IMR-90 (cell line): ENCODE measurements at regions not wholly inside any gene's neighbourhood (a gene's known extent, or its start where the extent isn't known, plus 50 kb on each side); places are given as distances from the start of the nearest gene placed in this dataset.

Experiments
- ATAC-seq: fragments of 200-7000 bp; cut with Tn5 transposase; 2 replicates; pipeline ENCODE4 v1.9.1; 2020; ENCODE audit warnings: low read depth, mild to moderate bottlenecking, moderate library complexity
- BruUV-seq: library from RNA; stranded (reverse); fragments of 400-500 nt; replicated peaks from 2 replicates; lab custom pipeline; 2021; lab: Mats Ljungman, UMichigan
- CTCF ChIA-PET: fragments of 300-600 bp; formaldehyde crosslinking; extraction: SDS; loops from one replicate; lab custom pipeline; 2021; ENCODE audit warnings: antibody characterized with exemption; lab: Yijun Ruan, JAX
- POLR2A ChIA-PET: fragments of 300-600 bp; sonication (Branson Sonifier 250); formaldehyde crosslinking; loops from one replicate; lab custom pipeline; 2022; ENCODE audit warnings: antibody characterized with exemption; ENCODE audit not compliant: unreplicated experiment; lab: Charles Lee
- DNase-seq: peaks from one replicate; pipeline ENCODE4 v3.0.0; 2013
- H2AFZ ChIP-seq: replicated peaks from 2 replicates; pipeline ENCODE3; 2013; ENCODE audit warnings: low read length, mild to moderate bottlenecking; ENCODE audit not compliant: poor library complexity
- H2AK5ac ChIP-seq: 2 replicates; pipeline ENCODE4 v1.6.1; 2013; ENCODE audit warnings: low read depth, low read length, inconsistent platforms
- H2AK9ac ChIP-seq: replicated peaks from 2 replicates; pipeline ENCODE3; 2013; ENCODE audit warnings: mild to moderate bottlenecking, low read depth, low read length, moderate library complexity; ENCODE audit not compliant: poor library complexity
- H2BK120ac ChIP-seq: 2 replicates; pipeline ENCODE4 v1.6.1; 2013; ENCODE audit warnings: low read depth, low read length, inconsistent platforms
- H2BK15ac ChIP-seq: 3 replicates; pipeline ENCODE4 v1.6.1; 2013; ENCODE audit warnings: low read depth, low read length, inconsistent platforms
- H2BK20ac ChIP-seq: 2 replicates; pipeline ENCODE4 v1.6.1; 2013; ENCODE audit warnings: low read depth, mild to moderate bottlenecking, inconsistent platforms, low read length, moderate library complexity
- H2BK5ac ChIP-seq: 2 replicates; pipeline ENCODE4 v1.6.1; 2013; ENCODE audit warnings: mild to moderate bottlenecking, low read depth, low read length, inconsistent platforms; ENCODE audit not compliant: poor library complexity, severe bottlenecking
- H3K14ac ChIP-seq: replicated peaks from 2 replicates; pipeline ENCODE4 v1.6.1; 2013; ENCODE audit warnings: low read depth, low read length, inconsistent platforms
- H3K18ac ChIP-seq: 2 replicates; pipeline ENCODE4 v1.6.1; 2013; ENCODE audit warnings: low read depth, low read length, control low read depth
- H3K23ac ChIP-seq: 2 replicates; pipeline ENCODE4 v1.6.1; 2013; ENCODE audit warnings: low read depth, low read length, inconsistent platforms
- H3K27ac ChIP-seq: 2 replicates; pipeline ENCODE4 v1.5.1; 2013; ENCODE audit warnings: mild to moderate bottlenecking, control low read depth, low read length; ENCODE audit not compliant: insufficient read depth
- H3K27me3 ChIP-seq: 2 replicates; pipeline ENCODE4 v1.6.1; 2013; ENCODE audit warnings: low read length; ENCODE audit not compliant: control insufficient read depth, insufficient read depth
- H3K36me3 ChIP-seq: 2 replicates; pipeline ENCODE4 v1.6.1; 2013; ENCODE audit warnings: low read length, mixed read lengths; ENCODE audit not compliant: control insufficient read depth, insufficient read depth
- H3K4ac ChIP-seq: 2 replicates; pipeline ENCODE4 v1.6.1; 2013; ENCODE audit warnings: low read depth, low read length, inconsistent platforms
- H3K4me1 ChIP-seq: 2 replicates; pipeline ENCODE4 v1.6.1; 2013; ENCODE audit warnings: low read length, mixed read lengths; ENCODE audit not compliant: control insufficient read depth, insufficient read depth
- H3K4me2 ChIP-seq: 2 replicates; pipeline ENCODE4 v1.6.1; 2013; ENCODE audit warnings: low read depth, mild to moderate bottlenecking, control low read depth, low read length, moderate library complexity
- H3K4me3 ChIP-seq: 2 replicates; pipeline ENCODE4 v1.5.1; 2013; ENCODE audit warnings: low read depth, mild to moderate bottlenecking, control low read depth, low read length, moderate library complexity; ENCODE audit not compliant: insufficient read depth
- H3K56ac ChIP-seq: 2 replicates; pipeline ENCODE4 v1.6.1; 2013; ENCODE audit warnings: low read length, inconsistent platforms; ENCODE audit not compliant: insufficient read depth; ENCODE audit errors: extremely low read depth
- H3K79me1 ChIP-seq, 2 experiments: 2 replicates each; pipeline ENCODE4 v1.6.1; 2013; ENCODE audit warnings: low read length in 2 of 2, inconsistent platforms in 1 of 2, low read depth in 1 of 2
- H3K9ac ChIP-seq: 2 replicates; pipeline ENCODE4 v1.6.1; 2013; ENCODE audit warnings: low read depth, low read length, control low read depth
- H3K9me1 ChIP-seq: 2 replicates; pipeline ENCODE4 v1.6.1; 2013; ENCODE audit warnings: low read length, inconsistent platforms; ENCODE audit not compliant: insufficient read depth
- H3K9me3 ChIP-seq: 2 replicates; pipeline ENCODE4 v1.6.1; 2013; ENCODE audit warnings: low read length; ENCODE audit not compliant: control insufficient read depth, insufficient read depth
- H4K20me1 ChIP-seq: 2 replicates; pipeline ENCODE4 v1.6.1; 2013; ENCODE audit warnings: low read length, inconsistent platforms; ENCODE audit not compliant: insufficient read depth
- H4K5ac ChIP-seq: 2 replicates; pipeline ENCODE4 v1.6.1; 2013; ENCODE audit warnings: mild to moderate bottlenecking, low read depth, low read length, control low read depth
- H4K8ac ChIP-seq, 2 experiments: 2 replicates each; pipeline ENCODE4 v1.6.1; 2013; ENCODE audit warnings: low read depth in 2 of 2, low read length in 2 of 2, control low read depth in 1 of 2, inconsistent platforms in 1 of 2
- H4K91ac ChIP-seq: 2 replicates; pipeline ENCODE4 v1.6.1; 2013; ENCODE audit warnings: low read depth, low read length, inconsistent platforms; ENCODE audit not compliant: insufficient read depth
- BHLHE40 ChIP-seq: fragments of 150-350 bp; IDR thresholded peaks from 2 replicates; pipeline ENCODE4 v1.6.1; 2016; ENCODE audit warnings: mild to moderate bottlenecking, low read depth, low read length
- CEBPB ChIP-seq: IDR thresholded peaks from 2 replicates; pipeline ENCODE4 v1.6.1; 2012; ENCODE audit warnings: low read depth, low read length, improper control_type of control experiment
- CHD1 ChIP-seq: IDR thresholded peaks from 2 replicates; pipeline ENCODE4 v1.6.1; 2012; ENCODE audit warnings: low read depth, low read length, improper control_type of control experiment
- CTCF ChIP-seq: conservative IDR thresholded peaks from 2 replicates; pipeline ENCODE4 v1.5.1; 2012; ENCODE audit warnings: mild to moderate bottlenecking, low read depth, low read length, improper control_type of control experiment
- ELK1 ChIP-seq: fragments of 150-350 bp; IDR thresholded peaks from 2 replicates; pipeline ENCODE4 v1.6.1; 2016; ENCODE audit warnings: low read depth, mild to moderate bottlenecking, low read length, moderate library complexity, borderline replicate concordance
- FOS ChIP-seq: fragments of 150-350 bp; IDR thresholded peaks from 2 replicates; pipeline ENCODE4 v1.6.1; 2016; ENCODE audit warnings: low read depth, low read length
- MAFK ChIP-seq: IDR thresholded peaks from 2 replicates; pipeline ENCODE4 v1.6.1; 2012; ENCODE audit warnings: low read depth, low read length, improper control_type of control experiment
- MAZ ChIP-seq: IDR thresholded peaks from 2 replicates; pipeline ENCODE4 v1.6.1; 2012; ENCODE audit warnings: low read depth, mild to moderate bottlenecking, low read length, improper control_type of control experiment, moderate library complexity, borderline replicate concordance
- MXI1 ChIP-seq: IDR thresholded peaks from 2 replicates; pipeline ENCODE4 v1.6.1; 2012; ENCODE audit warnings: low read depth, mild to moderate bottlenecking, low read length, moderate library complexity, borderline replicate concordance
- NFE2L2 ChIP-seq: fragments of 150-350 bp; IDR thresholded peaks from 2 replicates; pipeline ENCODE4 v1.6.1; 2016; ENCODE audit warnings: low read depth, mild to moderate bottlenecking, low read length
- POLR2A ChIP-seq: IDR thresholded peaks from 2 replicates; pipeline ENCODE4 v1.6.1; 2012; ENCODE audit warnings: mild to moderate bottlenecking, low read depth, low read length
- RAD21 ChIP-seq: IDR thresholded peaks from 2 replicates; pipeline ENCODE4 v1.6.1; 2012; ENCODE audit warnings: low read length, improper control_type of control experiment
- RCOR1 ChIP-seq: IDR thresholded peaks from 2 replicates; pipeline ENCODE4 v1.6.1; 2012; ENCODE audit warnings: mild to moderate bottlenecking, low read length, improper control_type of control experiment; ENCODE audit not compliant: insufficient replicate concordance
- RFX5 ChIP-seq: IDR thresholded peaks from 2 replicates; pipeline ENCODE4 v1.8.0; 2012; ENCODE audit warnings: low read depth, mild to moderate bottlenecking, low read length, moderate library complexity
- SMC3 ChIP-seq: fragments of 150-350 bp; IDR thresholded peaks from 2 replicates; pipeline ENCODE4 v1.6.1; 2016; ENCODE audit warnings: low read depth, mild to moderate bottlenecking, antibody characterized with exemption, low read length, moderate library complexity
- USF2 ChIP-seq: fragments of 150-350 bp; IDR thresholded peaks from 2 replicates; pipeline ENCODE4 v1.6.1; 2017; ENCODE audit warnings: mild to moderate bottlenecking, antibody characterized with exemption, low read length, low read depth
- WGBS, 2 experiments: methylation state at CpG; one replicate each; pipeline versions ENCODE4 v1.1.5 to v1.1.7; 2013; ENCODE audit warnings: missing lambda C conversion rate in 2 of 2; ENCODE audit not compliant: insufficient read length in 1 of 2; ENCODE audit errors: extremely low coverage in 2 of 2; 5-methylcytosine and 5-hydroxymethylcytosine counted together
- dilution Hi-C: fragments of 300-500 bp; cut with HindIII; formaldehyde crosslinking; loops from one replicate; pipeline ENCODE4 v1.14.3; 2018; ENCODE audit warnings: low sequenced_read_pairs; ENCODE audit not compliant: unreplicated experiment
- in situ Hi-C: fragments of 300-500 bp; cut with MboI; formaldehyde crosslinking; loops from 3 replicates; pipeline ENCODE4 v1.14.3; 2019; ENCODE audit warnings: low sequenced_read_pairs, inconsistent platforms, mixed read lengths
- intact Hi-C: fragments of 100-400 bp; cut with micrococcal nuclease; formaldehyde crosslinking; loops from 2 replicates; pipeline ENCODE4 v1.10.0; 2022

GRCh38 chr6:6996124-6996523, 111.6 kb upstream of the RREB1 start:
- Histone ChIP-seq H3K27me3 (peaks cover 4% of the 10 kb centered on the region; the same call in 1 of the 2 replicates), H4K8ac (no peak overlapping the region), H3K36me3 (no peaks in the 10 kb centered on the region), H3K9me3 (no peaks in the 10 kb centered on the region; the same call in 1 of the 2 replicates), H3K4me1 (no peaks in the 10 kb centered on the region), H4K91ac (no peak overlapping the region), H3K4ac (no peak overlapping the region), H3K14ac (no peak overlapping the region), H3K9ac (no peak overlapping the region), H3K27ac (no peak overlapping the region), H2BK15ac (no peak overlapping the region), H3K56ac (no peak overlapping the region), H2AFZ (no peak overlapping the region), H3K9me1 (no peaks in the 10 kb centered on the region), H2AK9ac (no peak overlapping the region), H4K5ac (no peak overlapping the region), H2AK5ac (no peak overlapping the region), H3K79me1 (no peaks in the 10 kb centered on the region), H3K4me2 (no peak overlapping the region), H3K18ac (no peak overlapping the region), H3K23ac (no peak overlapping the region), H4K20me1 (no peaks in the 10 kb centered on the region), H2BK20ac (no peak overlapping the region), H2BK120ac (no peak overlapping the region), H2BK5ac (no peak overlapping the region), H3K4me3 (no peak overlapping the region)
- no TSS peak for BruUV-seq
- CTCF ChIA-PET = interaction anchor here (0.6 kb wide), 1 partner anchor 13 kb away, joined by 3 read pairs; no protein-coding TSS in a partner anchor
- dilution Hi-C loops (no loop called here), intact Hi-C loops (no loop called here), in situ Hi-C loops (no loop called here)
- POLR2A ChIA-PET = no interaction called here
- no peak for ATAC-seq
- 60% methylated on average over 1 of the region's 2 CpGs; no CpG with 5 or more reads in 1 of the 2 experiments for WGBS, 2 experiments
- no peak for DNase-seq
- TF ChIP-seq BHLHE40 = no peak
- no peak for TF ChIP-seq CTCF
- TF ChIP-seq RCOR1 = no peak
- no peak for TF ChIP-seq NFE2L2
- TF ChIP-seq SMC3 = no peak
- TF ChIP-seq RFX5 = no peak
- TF ChIP-seq ELK1 = no peak
- TF ChIP-seq CHD1 = no peak
- no peak for TF ChIP-seq MXI1
- no peak for TF ChIP-seq CEBPB
- TF ChIP-seq MAZ = no peak
- no peak for TF ChIP-seq FOS
- no peak for TF ChIP-seq POLR2A
- TF ChIP-seq MAFK = no peak
- no peak for TF ChIP-seq RAD21
- TF ChIP-seq USF2 = no peak
